ENCODE measurements at regions not wholly inside any gene's neighbourhood (a gene's known extent, or its start where the extent isn't known, plus 50 kb on each side); places are given as distances from the start of the nearest gene placed in this dataset.

DNA sequence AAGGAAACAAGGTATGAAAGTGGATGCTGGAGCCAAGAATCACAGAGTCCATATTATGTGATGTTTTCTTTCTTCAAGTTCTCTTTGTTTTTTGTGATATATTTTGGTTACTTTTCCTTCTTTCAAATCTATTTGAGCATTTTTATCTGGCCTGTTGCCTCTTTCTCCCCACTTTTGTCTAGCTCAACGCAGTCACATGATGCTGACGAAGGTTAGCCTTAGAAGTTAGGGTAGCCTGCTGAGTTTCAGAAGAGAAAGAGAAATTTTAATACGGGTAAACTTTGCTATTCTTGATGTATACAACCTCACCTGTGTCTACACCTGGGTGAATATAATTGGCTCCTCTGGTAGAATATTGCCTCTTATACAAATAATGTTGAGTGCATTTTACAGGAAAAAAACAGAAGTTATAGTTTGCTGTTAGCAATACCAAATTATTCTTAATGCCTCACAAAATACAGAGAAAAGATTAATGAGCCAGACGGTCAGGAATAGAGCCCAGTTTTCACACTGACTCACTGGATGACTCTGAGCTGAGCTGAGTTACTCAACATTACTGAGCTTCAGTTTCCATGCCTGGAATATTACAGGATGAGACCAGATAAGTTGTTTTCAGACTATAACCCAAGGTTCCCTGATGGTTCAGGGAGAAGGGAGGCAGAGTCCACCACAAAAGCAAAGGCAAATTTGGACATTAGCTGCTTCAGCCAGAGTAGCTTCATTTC lies 161.6 kb upstream of the BDNF start:
- no peak overlapping the region for H2BK12ac ChIP-seq (ENCODE audit: low read length)
- H3K79me2 ChIP-seq (ENCODE audit: control insufficient read depth, insufficient read depth, low read length, poor library complexity): no peaks in the 10 kb centered on the region
- WGBS (ENCODE audit: extremely low coverage, insufficient coverage, insufficient read length): no CpG with 5 or more reads among the region's 4 CpGs
- no peak overlapping the region for H4K8ac ChIP-seq (ENCODE audit: low read depth, low read length)
- H4K12ac ChIP-seq (ENCODE audit: low read depth, low read length): no peak overlapping the region
- no peaks in the 10 kb centered on the region for H3K9me3 ChIP-seq (ENCODE audit: insufficient read depth, low read depth, low read length)
- H4K91ac ChIP-seq (ENCODE audit: low read depth, low read length): no peak overlapping the region
- no peak overlapping the region for H2AK5ac ChIP-seq (ENCODE audit: low read length)
- H3K18ac ChIP-seq (ENCODE audit: low read length): no peak overlapping the region
- DNase-seq: peak in 1 of 2 donors; percentile 71
- no peaks in the 10 kb centered on the region for H3K79me1 ChIP-seq (ENCODE audit: low read length)
- no peak overlapping the region for H3K27ac ChIP-seq (ENCODE audit: low read depth, low read length)
- no peak overlapping the region for H2AFZ ChIP-seq (ENCODE audit: insufficient read depth, low read length, poor library complexity)
- H2BK120ac ChIP-seq (ENCODE audit: insufficient read depth, low read length, poor library complexity): no peak overlapping the region
- no peak overlapping the region for H3K4me2 ChIP-seq (ENCODE audit: low read length)
- no peak overlapping the region for H3K9ac ChIP-seq (ENCODE audit: low read length)
- no peaks in the 10 kb centered on the region for H3K36me3 ChIP-seq (ENCODE audit: control insufficient read depth in 1 of 2, insufficient read depth in 2 of 2, low read length in 2 of 2)
- no peak overlapping the region for H3K23ac ChIP-seq (ENCODE audit: low read length)
- no peak overlapping the region for H3K4me3 ChIP-seq (ENCODE audit: low read depth, low read length)
- H2BK5ac ChIP-seq (ENCODE audit: low read depth, low read length, poor library complexity): no peak overlapping the region
- no peaks in the 10 kb centered on the region for H3K27me3 ChIP-seq (ENCODE audit: insufficient read depth, low read length)
- H3K4ac ChIP-seq (ENCODE audit: low read depth, low read length): no peak overlapping the region
- no peak overlapping the region for H3K14ac ChIP-seq (ENCODE audit: low read length)
- H3K4me1 ChIP-seq (ENCODE audit: control insufficient read depth in 1 of 2, insufficient read depth in 2 of 2, low read length in 2 of 2): no peaks in the 10 kb centered on the region

DNA sequence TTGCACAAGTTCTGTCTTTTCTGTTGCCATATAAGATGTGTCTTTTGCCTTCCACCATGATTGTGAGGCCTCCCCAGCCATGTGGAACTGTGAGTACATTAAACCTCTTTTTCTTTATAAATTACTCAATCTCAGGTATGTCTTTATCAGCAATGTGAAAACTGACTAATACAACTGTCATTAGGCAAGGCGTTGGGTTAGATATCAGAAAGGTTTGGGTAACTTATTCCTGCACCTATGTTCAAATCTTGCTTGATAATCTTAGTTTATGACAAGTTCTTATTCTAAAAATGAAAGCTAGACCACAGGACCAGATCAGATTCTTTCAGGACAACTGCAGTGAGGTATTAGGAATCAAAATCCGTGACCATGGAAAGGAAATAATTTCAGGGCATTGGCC lies 160.6 kb upstream of the BDNF start:
- no peak overlapping the region for H4K8ac ChIP-seq (ENCODE audit: low read depth, low read length)
- H2BK12ac ChIP-seq (ENCODE audit: low read length): no peak overlapping the region
- H3K4me2 ChIP-seq (ENCODE audit: low read length): no peak overlapping the region
- H3K27ac ChIP-seq (ENCODE audit: low read depth, low read length): no peak overlapping the region
- H2AK5ac ChIP-seq (ENCODE audit: low read length): no peak overlapping the region
- H2BK5ac ChIP-seq (ENCODE audit: low read depth, low read length, poor library complexity): no peak overlapping the region
- H2AFZ ChIP-seq (ENCODE audit: insufficient read depth, low read length, poor library complexity): no peak overlapping the region
- no peak overlapping the region for H3K14ac ChIP-seq (ENCODE audit: low read length)
- no peak overlapping the region for H3K18ac ChIP-seq (ENCODE audit: low read length)
- no peak overlapping the region for H2BK120ac ChIP-seq (ENCODE audit: insufficient read depth, low read length, poor library complexity)
- H3K9me3 ChIP-seq (ENCODE audit: insufficient read depth, low read depth, low read length): no peaks in the 10 kb centered on the region
- no peak overlapping the region for H3K4ac ChIP-seq (ENCODE audit: low read depth, low read length)
- no peaks in the 10 kb centered on the region for H3K27me3 ChIP-seq (ENCODE audit: insufficient read depth, low read length)
- H3K4me1 ChIP-seq (ENCODE audit: control insufficient read depth in 1 of 2, insufficient read depth in 2 of 2, low read length in 2 of 2): no peaks in the 10 kb centered on the region
- H3K36me3 ChIP-seq (ENCODE audit: control insufficient read depth in 1 of 2, insufficient read depth in 2 of 2, low read length in 2 of 2): no peaks in the 10 kb centered on the region
- H3K4me3 ChIP-seq (ENCODE audit: low read depth, low read length): no peak overlapping the region
- no peaks in the 10 kb centered on the region for H3K79me2 ChIP-seq (ENCODE audit: control insufficient read depth, insufficient read depth, low read length, poor library complexity)
- H3K79me1 ChIP-seq (ENCODE audit: low read length): no peaks in the 10 kb centered on the region
- no CpG with 5 or more reads among the region's 2 CpGs for WGBS (ENCODE audit: extremely low coverage, insufficient coverage, insufficient read length)
- H4K91ac ChIP-seq (ENCODE audit: low read depth, low read length): no peak overlapping the region
- no peak overlapping the region for H4K12ac ChIP-seq (ENCODE audit: low read depth, low read length)
- H3K23ac ChIP-seq (ENCODE audit: low read length): no peak overlapping the region
- H3K9ac ChIP-seq (ENCODE audit: low read length): no peak overlapping the region
- peak in 1 of 2 donors; percentile 3 for DNase-seq

DNA sequence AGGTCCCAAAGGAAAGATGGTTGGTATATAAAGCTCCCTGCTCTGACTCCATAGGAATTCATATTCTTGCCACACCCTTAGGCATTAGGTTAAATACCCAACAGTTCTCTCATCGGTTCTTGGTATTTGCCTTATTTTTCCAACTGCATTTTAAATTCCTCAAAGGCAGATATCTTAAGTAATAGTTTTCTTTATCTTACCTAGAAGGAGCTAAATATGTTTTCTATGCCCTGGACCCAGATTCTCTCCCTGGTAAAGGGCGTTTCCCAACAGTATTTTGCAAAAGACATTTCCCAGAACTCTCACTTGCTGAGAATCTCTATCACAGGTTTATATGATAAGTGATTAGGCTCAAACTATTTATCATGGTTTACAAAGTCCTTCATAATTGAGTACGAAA lies 158.6 kb upstream of the BDNF start:
- WGBS (ENCODE audit: extremely low coverage, insufficient coverage, insufficient read length): no CpG with 5 or more reads among the region's 3 CpGs

GRCh38 chr11:27857588-27857987 lies 157.3 kb upstream of the BDNF start:
- Histone ChIP-seq H3K14ac (ENCODE audit: low read length) (no peak overlapping the region), H3K79me1 (ENCODE audit: low read length) (no peaks in the 10 kb centered on the region), H2AK5ac (ENCODE audit: low read length) (no peak overlapping the region), H2BK12ac (ENCODE audit: low read length) (no peak overlapping the region), H3K23ac (ENCODE audit: low read length) (no peak overlapping the region), H2AFZ (ENCODE audit: insufficient read depth, low read length, poor library complexity) (no peak overlapping the region), H3K27me3 (ENCODE audit: insufficient read depth, low read length) (no peaks in the 10 kb centered on the region), H4K8ac (ENCODE audit: low read depth, low read length) (no peak overlapping the region), H3K4me3 (ENCODE audit: low read depth, low read length) (no peak overlapping the region), H4K91ac (ENCODE audit: low read depth, low read length) (no peak overlapping the region), H3K79me2 (ENCODE audit: control insufficient read depth, insufficient read depth, low read length, poor library complexity) (no peaks in the 10 kb centered on the region), H2BK120ac (ENCODE audit: insufficient read depth, low read length, poor library complexity) (no peak overlapping the region), H2BK5ac (ENCODE audit: low read depth, low read length, poor library complexity) (no peak overlapping the region), H3K9me3 (ENCODE audit: insufficient read depth, low read depth, low read length) (no peaks in the 10 kb centered on the region), H3K9ac (ENCODE audit: low read length) (no peak overlapping the region), H4K12ac (ENCODE audit: low read depth, low read length) (no peak overlapping the region), H3K4me1 (ENCODE audit: control insufficient read depth in 1 of 2, insufficient read depth in 2 of 2, low read length in 2 of 2) (no peaks in the 10 kb centered on the region), H3K36me3 (ENCODE audit: control insufficient read depth in 1 of 2, insufficient read depth in 2 of 2, low read length in 2 of 2) (no peaks in the 10 kb centered on the region), H3K4me2 (ENCODE audit: low read length) (no peak overlapping the region), H3K18ac (ENCODE audit: low read length) (no peak overlapping the region), H3K27ac (ENCODE audit: low read depth, low read length) (no peak overlapping the region), H3K4ac (ENCODE audit: low read depth, low read length) (no peak overlapping the region)
- DNase-seq: peak in 1 of 2 donors; percentile 6
- no CpG with 5 or more reads among the region's 4 CpGs for WGBS (ENCODE audit: extremely low coverage, insufficient coverage, insufficient read length)

More for the DNA sequence above, 158.6 kb upstream of the BDNF start:
- Histone ChIP-seq H2AK5ac (ENCODE audit: low read length) (no peak overlapping the region), H4K8ac (ENCODE audit: low read depth, low read length) (no peak overlapping the region), H3K9ac (ENCODE audit: low read length) (no peak overlapping the region), H3K27me3 (ENCODE audit: insufficient read depth, low read length) (no peaks in the 10 kb centered on the region), H4K91ac (ENCODE audit: low read depth, low read length) (no peak overlapping the region), H3K79me2 (ENCODE audit: control insufficient read depth, insufficient read depth, low read length, poor library complexity) (no peaks in the 10 kb centered on the region), H2BK12ac (ENCODE audit: low read length) (no peak overlapping the region), H3K9me3 (ENCODE audit: insufficient read depth, low read depth, low read length) (no peaks in the 10 kb centered on the region), H3K27ac (ENCODE audit: low read depth, low read length) (no peak overlapping the region), H3K18ac (ENCODE audit: low read length) (no peak overlapping the region), H3K23ac (ENCODE audit: low read length) (no peak overlapping the region), H3K4ac (ENCODE audit: low read depth, low read length) (no peak overlapping the region), H2AFZ (ENCODE audit: insufficient read depth, low read length, poor library complexity) (no peak overlapping the region), H3K14ac (ENCODE audit: low read length) (no peak overlapping the region), H3K36me3 (ENCODE audit: control insufficient read depth in 1 of 2, insufficient read depth in 2 of 2, low read length in 2 of 2) (no peaks in the 10 kb centered on the region), H4K12ac (ENCODE audit: low read depth, low read length) (no peak overlapping the region), H3K4me2 (ENCODE audit: low read length) (no peak overlapping the region), H2BK120ac (ENCODE audit: insufficient read depth, low read length, poor library complexity) (no peak overlapping the region), H3K4me1 (ENCODE audit: control insufficient read depth in 1 of 2, insufficient read depth in 2 of 2, low read length in 2 of 2) (no peaks in the 10 kb centered on the region), H3K4me3 (ENCODE audit: low read depth, low read length) (no peak overlapping the region), H3K79me1 (ENCODE audit: low read length) (no peaks in the 10 kb centered on the region), H2BK5ac (ENCODE audit: low read depth, low read length, poor library complexity) (no peak overlapping the region)
- peak; percentile 59 to 87 for DNase-seq

All from trophoblast cell (in vitro differentiated cells and primary cell).